ENCODE measurements at regions not wholly inside any gene's neighbourhood (a gene's known extent, or its start where the extent isn't known, plus 50 kb on each side); places are given as distances from the start of the nearest gene placed in this dataset.

GRCh38 chr9:1698991-1699390, 316.2 kb upstream of the SMARCA2 start:
- DNase-seq (no peak), ATAC-seq (ENCODE audit: poor library complexity) (no peak)
- intact Hi-C loops (cut with DNase I): no loop called here

- ATAC-seq (ENCODE audit: poor library complexity) (no peak), DNase-seq (no peak)
- intact Hi-C loops (cut with DNase I): no loop called here
Measured at GRCh38 chr9:1701113-1701512, 314.0 kb upstream of the SMARCA2 start.

DNA sequence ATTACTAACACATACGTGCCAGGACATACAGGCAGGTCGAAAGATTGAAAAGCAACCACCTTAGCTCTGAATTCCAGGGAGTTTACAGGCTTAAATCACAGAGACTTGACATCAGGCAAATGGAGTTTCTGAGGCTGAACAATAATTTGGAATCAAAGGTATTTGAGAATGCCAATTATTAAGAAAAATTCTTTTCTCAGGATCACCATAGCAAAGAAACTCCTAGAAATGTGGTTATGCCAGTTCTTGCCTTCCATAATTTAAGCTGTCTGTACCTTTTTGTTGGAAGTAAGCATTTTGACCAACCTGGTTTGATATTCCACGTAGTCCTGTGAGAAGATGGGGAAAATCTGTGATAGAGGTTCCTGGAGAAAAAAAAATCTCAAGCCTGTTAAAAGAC, 312.4 kb upstream of the SMARCA2 start:
- no peak for DNase-seq
- intact Hi-C loops (cut with DNase I): no loop called here
- ATAC-seq (ENCODE audit: poor library complexity): no peak

- intact Hi-C loops (cut with DNase I): no loop called here
- DNase-seq (no peak), ATAC-seq (ENCODE audit: poor library complexity) (no peak)
Measured at GRCh38 chr9:1707291-1707690, 307.9 kb upstream of the SMARCA2 start.

- ATAC-seq (ENCODE audit: poor library complexity) (no peak), DNase-seq (no peak)
- intact Hi-C loops (cut with DNase I): no loop called here
Measured at GRCh38 chr9:1708219-1708618, 306.9 kb upstream of the SMARCA2 start.

DNA sequence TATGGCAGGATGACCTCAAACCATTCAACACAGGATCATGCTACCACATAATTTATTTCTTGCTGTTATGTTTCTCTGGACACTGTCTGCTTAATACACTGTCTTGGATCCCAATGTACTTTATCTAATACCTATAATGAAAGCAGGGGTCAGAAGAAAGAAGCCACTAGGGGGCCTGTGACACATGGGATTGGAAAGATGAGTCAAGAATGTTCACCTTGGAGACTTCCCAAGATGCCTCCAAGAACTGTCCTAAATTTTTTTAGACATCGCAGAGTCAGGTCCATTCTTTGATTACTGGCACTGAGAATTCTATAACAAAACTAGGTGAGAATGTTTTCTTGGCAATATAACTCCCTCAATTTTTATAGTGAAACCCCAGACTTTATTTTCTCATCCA, 305.8 kb upstream of the SMARCA2 start:
- ATAC-seq (ENCODE audit: poor library complexity): no peak
- no peak for DNase-seq
- intact Hi-C loops (cut with DNase I): no loop called here

DNA sequence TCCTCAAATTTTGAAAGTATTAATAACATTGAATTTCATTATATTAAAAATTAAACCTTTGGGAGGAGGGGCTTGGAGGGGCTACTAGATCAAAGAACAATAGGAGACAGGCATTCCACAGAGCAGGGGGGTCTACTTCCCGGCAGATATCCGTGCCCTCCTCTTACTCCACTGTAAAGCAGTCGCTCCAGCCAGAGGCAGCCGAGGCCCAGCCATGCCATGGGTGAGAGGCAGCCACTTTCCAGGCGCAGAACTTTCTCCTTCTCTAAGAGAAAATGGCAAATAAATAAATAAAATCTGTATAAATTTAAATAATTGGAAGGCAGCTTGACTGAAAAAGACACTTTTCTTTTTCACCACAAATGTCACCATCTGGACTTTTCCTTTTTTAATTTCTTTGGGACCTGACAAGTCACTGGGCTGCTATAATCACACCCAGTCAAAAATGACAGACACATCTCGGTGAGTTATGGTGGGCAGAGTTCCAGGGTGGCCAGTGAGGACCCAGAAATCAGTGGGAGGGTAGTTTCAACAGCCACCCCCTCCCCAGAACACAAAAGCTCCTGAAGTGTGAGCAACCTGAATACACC, 302.2 kb upstream of the SMARCA2 start:
- ATAC-seq (ENCODE audit: poor library complexity): no peak
- DNase-seq: no peak
- intact Hi-C loops (cut with DNase I): no loop called here

DNA sequence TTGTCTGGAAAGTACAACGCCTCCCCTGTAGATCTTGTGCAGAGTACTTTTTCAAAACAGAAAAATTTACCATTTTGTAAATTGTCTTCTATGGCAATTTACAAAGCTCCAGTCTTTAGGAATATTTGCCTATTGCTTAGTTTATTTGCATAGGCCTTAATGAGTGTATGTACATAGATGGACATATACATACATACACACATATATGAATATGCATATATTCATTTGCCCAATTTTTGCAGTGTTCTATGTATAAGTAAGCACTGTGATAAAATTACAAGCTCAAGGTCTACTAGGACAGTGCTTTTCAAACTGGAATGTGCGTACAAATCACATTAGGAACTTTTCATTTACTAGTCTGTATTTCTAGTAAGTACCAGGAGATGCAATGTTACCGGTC, 301.3 kb upstream of the SMARCA2 start:
- no peak for ATAC-seq (ENCODE audit: poor library complexity)
- intact Hi-C loops (cut with DNase I): no loop called here

DNA sequence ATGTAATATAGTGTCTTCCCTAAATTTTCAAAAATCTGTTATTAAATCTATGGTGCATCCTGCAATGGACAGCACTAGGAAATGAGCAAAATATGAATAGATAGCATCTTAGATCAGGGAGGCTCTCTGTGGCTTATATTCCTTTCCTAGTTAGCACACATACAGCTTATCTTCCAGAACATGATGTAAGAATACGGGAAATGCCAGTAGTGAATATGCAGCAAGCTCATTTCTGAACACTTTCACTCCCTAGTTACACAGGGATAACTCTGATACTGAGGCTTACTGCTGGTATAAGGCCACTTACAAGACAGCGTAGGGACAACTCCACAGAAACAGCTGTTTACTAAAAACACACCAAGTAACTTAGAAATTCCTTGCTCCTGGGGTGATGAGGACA, 297.3 kb upstream of the SMARCA2 start:
- intact Hi-C loops (cut with DNase I): no loop called here
- no peak for ATAC-seq (ENCODE audit: poor library complexity)
- DNase-seq: no peak

More for the DNA sequence above, 301.3 kb upstream of the SMARCA2 start:
- DNase-seq: no peak

GRCh38 chr9:1718836-1719235, 296.3 kb upstream of the SMARCA2 start:
- intact Hi-C loops (cut with DNase I): no loop called here
- ATAC-seq (ENCODE audit: poor library complexity) (no peak), DNase-seq (no peak)

DNA sequence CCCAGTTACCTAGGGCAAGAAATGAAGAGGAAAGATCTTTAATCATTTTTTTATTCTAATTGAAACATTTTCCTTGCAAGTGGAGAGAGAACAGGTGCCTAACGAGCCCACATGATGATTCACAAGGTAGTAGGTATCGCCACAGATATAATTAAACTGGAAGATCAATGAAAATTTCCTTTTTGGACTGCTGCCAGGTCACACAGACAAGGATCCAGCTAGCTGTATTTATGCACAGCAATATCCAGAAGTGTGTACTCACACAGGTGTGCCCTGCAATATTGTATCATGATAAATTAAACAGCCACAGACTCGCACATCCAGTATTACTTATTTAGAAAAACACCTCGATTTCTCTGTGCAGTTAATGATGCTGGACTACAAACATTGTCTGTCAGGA, 294.0 kb upstream of the SMARCA2 start:
- DNase-seq (no peak), ATAC-seq (ENCODE audit: poor library complexity) (no peak)
- intact Hi-C loops (cut with DNase I): no loop called here

GRCh38 chr9:1722404-1722803, 292.7 kb upstream of the SMARCA2 start:
- intact Hi-C loops (cut with DNase I): no loop called here
- no peak for DNase-seq
- no peak for ATAC-seq (ENCODE audit: poor library complexity)

DNA sequence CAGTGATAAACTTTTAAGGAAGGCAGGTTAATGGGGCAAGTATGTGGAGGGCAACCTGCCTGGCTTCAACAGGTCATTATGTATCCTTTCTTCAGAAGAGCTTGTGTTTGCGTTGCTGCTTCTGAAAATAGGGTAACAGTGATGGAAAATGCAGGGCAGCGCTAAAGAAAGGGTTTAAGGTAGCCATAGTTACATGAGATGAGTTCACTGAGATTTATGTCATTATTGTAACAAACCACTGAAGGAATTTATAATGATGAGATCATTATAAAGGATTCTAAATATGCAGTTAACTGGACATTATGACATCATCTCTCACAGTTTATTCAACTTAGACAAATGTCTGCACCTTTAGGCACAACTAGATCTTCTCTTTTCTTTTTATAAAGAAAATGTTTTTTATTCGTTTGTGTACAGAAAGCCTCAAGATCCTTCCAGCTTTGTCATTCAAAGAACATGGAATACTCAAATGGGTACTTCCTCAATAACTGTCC, 291.6 kb upstream of the SMARCA2 start:
- intact Hi-C loops (cut with DNase I): no loop called here
- no peak for ATAC-seq (ENCODE audit: poor library complexity)
- DNase-seq: no peak

GRCh38 chr9:1726993-1727759, 288.0 kb upstream of the SMARCA2 start:
- no peak for ATAC-seq (ENCODE audit: poor library complexity)
- no peak for DNase-seq
- intact Hi-C loops (cut with DNase I): no loop called here

GRCh38 chr9:1729631-1730030, 285.5 kb upstream of the SMARCA2 start:
- no peak for ATAC-seq (ENCODE audit: poor library complexity)
- intact Hi-C loops (cut with DNase I): no loop called here
- no peak for DNase-seq

DNA sequence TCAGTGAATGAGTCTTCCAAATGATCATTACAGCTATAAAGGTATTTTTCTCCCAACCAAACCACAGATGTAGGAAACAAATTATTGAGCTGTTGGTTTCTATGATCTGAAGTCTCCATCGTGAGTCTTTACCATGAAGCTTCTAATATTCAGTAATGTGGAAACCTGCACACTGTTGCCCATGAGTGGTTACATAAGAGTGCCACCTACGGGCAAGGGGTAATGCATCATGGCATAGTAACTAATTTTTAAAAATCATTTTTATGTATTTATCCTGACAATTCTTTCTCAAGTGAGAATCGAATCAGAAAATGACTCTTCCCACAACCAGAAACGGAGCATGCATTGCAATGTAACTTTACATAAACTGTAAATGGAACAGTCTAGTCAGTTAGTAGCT, 282.5 kb upstream of the SMARCA2 start:
- ATAC-seq (ENCODE audit: poor library complexity): no peak
- DNase-seq: no peak
- intact Hi-C loops (cut with DNase I): no loop called here

- DNase-seq (no peak), ATAC-seq (ENCODE audit: poor library complexity) (no peak)
- intact Hi-C loops (cut with DNase I): no loop called here
Measured at GRCh38 chr9:1738511-1739100, 276.5 kb upstream of the SMARCA2 start.

DNA sequence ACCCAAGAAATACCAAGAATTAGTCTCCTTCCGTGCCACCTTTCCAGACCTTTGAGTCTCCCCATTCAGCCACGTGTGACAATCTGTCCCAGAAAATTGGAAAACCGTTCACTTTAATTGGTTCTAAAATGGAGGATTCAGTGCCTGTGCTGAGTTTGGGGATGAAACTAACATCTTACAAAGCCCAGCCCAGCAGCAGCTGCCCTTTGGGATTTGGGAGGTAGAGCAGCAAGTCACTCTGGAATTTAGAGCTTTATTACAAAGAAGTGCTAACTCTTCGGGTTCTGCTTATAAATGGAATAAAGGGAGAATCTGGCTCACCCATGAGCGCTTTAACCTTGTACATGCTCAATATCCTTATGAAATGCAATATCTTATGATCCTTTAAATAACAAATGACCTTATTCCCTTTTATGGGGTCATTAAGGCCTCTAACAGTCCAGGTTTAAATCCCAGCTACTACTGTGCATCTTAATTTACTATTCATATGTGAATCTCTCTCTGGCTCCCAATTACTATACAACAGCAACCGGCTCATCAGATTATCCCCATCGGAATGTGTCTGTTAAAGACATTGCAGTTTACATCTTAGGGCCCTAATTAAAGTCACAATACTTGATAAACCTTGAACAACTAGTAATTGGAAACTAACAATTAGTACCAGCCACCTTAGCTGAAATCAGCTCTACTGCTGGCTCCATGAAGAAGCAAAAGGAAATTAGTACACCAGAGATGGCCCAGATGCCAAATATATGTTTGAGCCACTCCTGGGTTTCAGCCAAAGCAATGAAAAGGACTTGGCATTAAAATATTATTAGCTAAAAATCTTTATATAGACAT, 271.8 kb upstream of the SMARCA2 start:
- ATAC-seq (ENCODE audit: poor library complexity) (no peak), DNase-seq (no peak)
- intact Hi-C loops (cut with DNase I): no loop called here

- intact Hi-C loops (cut with DNase I): no loop called here
- ATAC-seq (ENCODE audit: poor library complexity): no peak
Measured at GRCh38 chr9:1745980-1746379, 269.2 kb upstream of the SMARCA2 start.

More at GRCh38 chr9:1745980-1746379, 269.2 kb upstream of the SMARCA2 start:
- DNase-seq: no peak
